Progenitor cell of endocrine pancreas (in vitro differentiated cells): ENCODE measurements at regions not wholly inside any gene's neighbourhood (a gene's known extent, or its start where the extent isn't known, plus 50 kb on each side); places are given as distances from the start of the nearest gene placed in this dataset.

ENCODE experiments used
- DNase-seq: peaks from one replicate; pipeline ENCODE4 v3.0.0; 2021; ENCODE audit warnings: low spot score; ENCODE audit not compliant: unreplicated experiment
- H3K27ac Mint-ChIP-seq: 2 replicates; pipeline ENCODE4 v1.8.0; 2021; ENCODE audit warnings: mild to moderate bottlenecking, moderate library complexity, mixed read lengths
- H3K27me3 Mint-ChIP-seq: 2 replicates; pipeline ENCODE4 v1.8.0; 2021; ENCODE audit warnings: mixed read lengths
- H3K36me3 Mint-ChIP-seq: 2 replicates; pipeline ENCODE4 v1.8.0; 2022; ENCODE audit warnings: mixed read lengths; ENCODE audit not compliant: insufficient read depth
- H3K4me1 Mint-ChIP-seq: 2 replicates; pipeline ENCODE4 v1.8.0; 2021; ENCODE audit warnings: low read depth, mixed read lengths
- H3K4me3 Mint-ChIP-seq: 2 replicates; pipeline ENCODE4 v1.8.0; 2021; ENCODE audit warnings: low read depth, mild to moderate bottlenecking, moderate library complexity, mixed read lengths
- H3K9me3 Mint-ChIP-seq: 2 replicates; pipeline ENCODE4 v1.8.0; 2021; ENCODE audit warnings: low read depth, mixed read lengths
- CTCF ChIP-seq: fragments of 200-600 bp; sonication (generic); IDR thresholded peaks from one replicate; pipeline ENCODE4 v1.5.0; 2021; ENCODE audit warnings: antibody characterized with exemption, mild to moderate bottlenecking; ENCODE audit not compliant: unreplicated experiment

GRCh38 chr3:71879089-71879488 lies 94.1 kb upstream of the PROK2 start:
- H3K27me3 Mint-ChIP-seq = peaks cover 11% of the 10 kb centered on the region
- no peak overlapping the region for H3K27ac Mint-ChIP-seq
- no peak for DNase-seq
- TF ChIP-seq CTCF = no peak
- no peaks in the 10 kb centered on the region for H3K9me3 Mint-ChIP-seq
- H3K4me1 Mint-ChIP-seq = no peaks in the 10 kb centered on the region
- no peak overlapping the region for H3K4me3 Mint-ChIP-seq
- H3K36me3 Mint-ChIP-seq = no peaks in the 10 kb centered on the region

- no peak for TF ChIP-seq CTCF
- no peaks in the 10 kb centered on the region for H3K4me1 Mint-ChIP-seq
- H3K9me3 Mint-ChIP-seq = no peaks in the 10 kb centered on the region
- no peak overlapping the region for H3K4me3 Mint-ChIP-seq
- H3K36me3 Mint-ChIP-seq = no peaks in the 10 kb centered on the region
- DNase-seq = no peak
- H3K27ac Mint-ChIP-seq = no peak overlapping the region
- H3K27me3 Mint-ChIP-seq = peaks cover 11% of the 10 kb centered on the region
These were observed 91.5 kb upstream of the PROK2 start for GRCh38 chr3:71876135-71877105.

- Mint-ChIP-seq H3K9me3 (no peaks in the 10 kb centered on the region), H3K4me3 (no peak overlapping the region)
These were observed 90.6 kb upstream of the PROK2 start for GRCh38 chr3:71875461-71875947.

GRCh38 chr3:71874618-71875017 lies 89.7 kb upstream of the PROK2 start:
- H3K36me3 Mint-ChIP-seq = no peaks in the 10 kb centered on the region
- no peaks in the 10 kb centered on the region for H3K4me1 Mint-ChIP-seq
- no peak for DNase-seq
- H3K27me3 Mint-ChIP-seq = peaks cover 8% of the 10 kb centered on the region
- TF ChIP-seq CTCF = no peak
- H3K4me3 Mint-ChIP-seq = no peak overlapping the region
- H3K27ac Mint-ChIP-seq = no peak overlapping the region
- H3K9me3 Mint-ChIP-seq = no peaks in the 10 kb centered on the region

More at GRCh38 chr3:71875461-71875947, 90.6 kb upstream of the PROK2 start:
- peaks cover 8% of the 10 kb centered on the region for H3K27me3 Mint-ChIP-seq
- TF ChIP-seq CTCF = peak; percentile 90
- no peaks in the 10 kb centered on the region for H3K36me3 Mint-ChIP-seq
- peak; percentile 78 for DNase-seq
- H3K27ac Mint-ChIP-seq = no peak overlapping the region
- H3K4me1 Mint-ChIP-seq = no peaks in the 10 kb centered on the region

GRCh38 chr3:71873093-71873611 lies 88.2 kb upstream of the PROK2 start:
- no peak overlapping the region for H3K27ac Mint-ChIP-seq
- no peak for TF ChIP-seq CTCF
- no peaks in the 10 kb centered on the region for H3K4me1 Mint-ChIP-seq
- H3K27me3 Mint-ChIP-seq = peaks cover 4% of the 10 kb centered on the region
- peaks cover 1% of the 10 kb centered on the region for H3K9me3 Mint-ChIP-seq
- no peak for DNase-seq
- H3K36me3 Mint-ChIP-seq = no peaks in the 10 kb centered on the region
- no peak overlapping the region for H3K4me3 Mint-ChIP-seq
